ENCODE measurements at regions not wholly inside any gene's neighbourhood (a gene's known extent, or its start where the extent isn't known, plus 50 kb on each side); places are given as distances from the start of the nearest gene placed in this dataset.

- TF ChIP-seq CTCF (IDR thresholded peaks at IDR 0.05) (no peak), POLR2A (IDR thresholded peaks at IDR 0.05) (no peak)
Measured at GRCh38 chr20:24138196-24138857, 149.7 kb upstream of the GGTLC1 start.
